Kidney glomerular epithelial cell (primary cell): ENCODE measurements at regions not wholly inside any gene's neighbourhood (a gene's known extent, or its start where the extent isn't known, plus 50 kb on each side); places are given as distances from the start of the nearest gene placed in this dataset.
"Not testable (repeated sequence)": the region's sequence is repeated elsewhere in the genome, so short reads cannot be mapped to it uniquely, and the experiment has no call there.

Source experiments
- DNase-seq: peaks from one replicate; lab custom pipeline; 2025; lab: John Stamatoyannopoulos, UW

GRCh38 chr4:188374871-188375270, 235.6 kb downstream of the TRIML1 start:
- DNase-seq: no peak

DNA sequence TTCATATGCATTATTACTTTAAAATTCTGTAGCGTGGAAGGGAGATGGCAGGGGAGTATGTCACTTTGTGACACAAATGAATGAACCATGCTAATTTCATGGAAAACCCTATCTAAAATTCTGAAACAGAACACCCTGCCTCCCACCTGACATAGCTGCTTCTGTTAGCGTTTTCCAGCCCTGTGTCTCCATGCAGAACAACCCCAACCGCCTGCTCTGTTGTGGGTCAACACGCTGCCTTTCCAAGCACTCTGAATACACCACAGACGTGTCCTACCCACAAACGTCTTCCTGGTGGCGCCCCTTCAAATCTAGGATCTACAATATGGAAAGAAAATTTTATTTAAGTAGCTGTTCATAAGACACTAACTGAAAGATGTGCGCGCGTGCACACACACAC, 238.6 kb downstream of the TRIML1 start:
- no peak for DNase-seq

GRCh38 chr4:188383180-188383579, 243.9 kb downstream of the TRIML1 start:
- no peak for DNase-seq

- peak; percentile 61 for DNase-seq
These were observed 248.0 kb downstream of the TRIML1 start for GRCh38 chr4:188387179-188387791.

- DNase-seq: not testable (repeated sequence)
These were observed 252.1 kb downstream of the TRIML1 start for GRCh38 chr4:188391349-188391748.

DNA sequence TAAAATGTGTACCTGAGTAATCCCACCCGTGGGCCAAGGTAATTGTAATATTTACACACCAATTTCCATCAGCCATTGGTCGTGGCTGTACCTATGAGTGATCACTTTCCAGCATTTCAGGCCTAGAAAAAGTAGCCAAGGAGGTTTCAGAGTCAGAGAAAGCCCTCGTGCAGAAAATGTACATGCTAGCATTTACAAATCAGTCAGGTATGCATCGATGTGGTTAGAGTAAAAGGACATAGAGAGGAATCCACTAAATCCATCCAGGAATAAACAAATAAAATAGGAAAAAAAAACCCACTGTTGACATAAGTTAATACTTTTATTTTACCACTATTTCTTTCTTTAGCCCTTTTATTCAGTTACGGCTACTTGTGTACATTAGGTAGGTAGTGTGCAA, 256.8 kb downstream of the TRIML1 start:
- no peak for DNase-seq

GRCh38 chr4:188399834-188400233, 260.6 kb downstream of the TRIML1 start:
- no peak for DNase-seq

DNA sequence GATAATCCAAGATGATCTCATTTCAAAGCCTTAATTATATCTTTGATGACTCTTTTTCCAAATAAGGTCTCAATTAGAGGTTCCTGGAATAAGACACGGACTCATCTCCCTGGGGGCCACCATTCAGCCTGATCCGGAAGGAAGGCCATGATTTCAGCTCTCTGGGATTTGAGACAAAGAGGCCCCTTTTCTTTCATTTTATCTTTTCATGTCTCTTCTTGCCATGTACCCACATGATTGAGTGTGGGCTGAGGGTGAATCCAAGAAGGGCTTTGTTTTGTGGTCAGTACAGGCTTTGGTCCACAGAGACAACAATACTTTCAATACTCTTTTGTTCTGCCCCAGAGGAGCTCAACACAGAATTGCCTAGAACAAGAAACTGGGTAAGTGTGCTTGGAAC, 261.2 kb downstream of the TRIML1 start:
- no peak for DNase-seq

GRCh38 chr4:188403272-188403671, 264.0 kb downstream of the TRIML1 start:
- DNase-seq: no peak

DNA sequence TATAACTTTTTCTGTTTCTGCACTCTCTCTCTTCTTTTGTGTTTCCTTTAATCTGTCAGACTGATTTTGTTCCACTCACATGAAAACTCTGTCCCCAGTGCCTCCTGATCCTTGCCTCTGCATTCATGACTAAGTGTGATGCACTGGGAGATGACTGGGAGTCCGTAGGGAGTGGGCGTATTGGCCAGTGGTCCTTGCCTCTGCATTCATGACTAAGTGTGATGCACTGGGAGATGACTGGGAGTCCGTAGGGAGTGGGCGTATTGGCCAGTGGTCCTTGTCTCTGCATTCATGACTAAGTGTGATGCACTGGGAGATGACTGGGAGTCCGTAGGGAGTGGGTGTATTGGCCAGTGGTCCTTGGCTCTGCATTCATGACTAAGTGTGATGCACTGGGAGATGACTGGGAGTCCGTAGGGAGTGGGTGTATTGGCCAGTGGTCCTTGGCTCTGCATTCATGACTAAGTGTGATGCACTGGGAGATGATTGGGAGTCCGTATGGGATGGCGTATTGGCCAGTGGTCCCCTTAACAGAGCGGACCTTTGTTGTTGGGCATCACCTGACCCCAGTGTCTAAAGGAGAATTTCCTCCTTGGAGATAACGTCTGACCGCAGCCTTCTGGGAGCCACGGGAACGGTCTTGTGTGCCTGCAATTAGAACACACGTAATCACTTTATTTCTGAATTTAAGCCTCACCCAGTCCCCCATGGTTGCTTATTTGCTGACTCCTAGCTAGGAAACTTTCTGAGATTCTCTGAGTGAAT, 266.0 kb downstream of the TRIML1 start:
- DNase-seq: not testable (repeated sequence)

GRCh38 chr4:188408244-188409030, 269.2 kb downstream of the TRIML1 start:
- no peak for DNase-seq

DNA sequence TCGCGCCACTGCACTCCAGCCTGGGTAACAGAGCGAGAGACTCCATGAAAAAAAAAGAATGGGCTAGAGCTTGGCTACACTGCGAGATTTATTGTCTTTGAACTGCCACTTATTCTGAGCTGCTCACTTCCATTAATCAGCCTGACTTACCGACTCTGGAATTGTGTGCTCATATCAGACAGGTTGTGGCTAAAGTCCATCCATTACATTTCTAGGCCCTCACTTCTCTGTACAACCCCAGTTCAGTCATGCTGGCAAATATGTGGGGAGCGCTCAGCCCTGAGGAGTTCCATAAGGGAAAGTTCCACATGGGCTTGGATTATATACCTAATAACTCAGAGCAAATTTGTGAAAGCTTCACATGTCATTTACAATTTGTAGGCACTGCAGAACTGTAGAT, 270.6 kb downstream of the TRIML1 start:
- DNase-seq: no peak

DNA sequence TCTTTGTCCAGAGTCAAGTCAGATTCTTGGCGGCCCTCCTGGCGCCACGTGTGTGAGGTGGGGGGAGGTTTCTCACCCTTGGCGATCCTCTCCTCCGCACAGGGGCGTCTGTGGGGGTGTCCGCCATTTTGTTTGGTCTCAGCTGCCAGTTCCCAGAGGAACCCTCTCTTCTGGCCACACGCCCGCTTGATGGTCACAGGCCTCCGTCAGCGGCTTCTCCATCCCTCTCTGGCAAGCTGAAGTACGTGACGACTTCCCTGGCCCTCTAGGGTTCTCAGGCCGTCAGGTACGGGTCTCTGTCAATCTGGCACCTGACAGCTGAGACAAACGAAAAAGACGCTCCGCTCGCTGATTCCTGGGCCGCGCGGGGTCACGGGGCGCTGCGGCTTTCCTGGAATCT, 272.6 kb downstream of the TRIML1 start:
- no peak for DNase-seq

GRCh38 chr4:188412499-188412898, 273.3 kb downstream of the TRIML1 start:
- DNase-seq: no peak

- no peak for DNase-seq
These were observed 275.2 kb downstream of the TRIML1 start for GRCh38 chr4:188414441-188414840.

- no peak for DNase-seq
These were observed 277.9 kb downstream of the TRIML1 start for GRCh38 chr4:188417181-188417580.

DNA sequence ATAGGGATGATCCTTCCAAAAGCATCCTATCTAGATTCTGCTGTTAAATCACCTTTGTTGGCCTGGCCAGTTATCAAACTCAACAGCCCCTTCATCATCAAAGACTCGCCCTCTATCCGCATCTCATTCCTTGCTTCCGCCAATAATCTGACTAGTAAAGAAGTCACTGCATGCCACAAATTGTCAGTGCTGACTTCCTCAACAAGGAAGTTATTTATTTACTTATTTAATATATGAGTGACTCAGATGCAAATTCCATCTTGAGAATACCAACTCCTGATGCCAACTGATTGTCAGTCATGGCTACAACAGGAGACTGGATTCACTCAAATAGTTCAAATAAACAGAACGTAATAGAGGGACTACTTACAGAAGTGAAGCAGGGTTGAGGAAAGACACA, 283.8 kb downstream of the TRIML1 start:
- DNase-seq: no peak

DNA sequence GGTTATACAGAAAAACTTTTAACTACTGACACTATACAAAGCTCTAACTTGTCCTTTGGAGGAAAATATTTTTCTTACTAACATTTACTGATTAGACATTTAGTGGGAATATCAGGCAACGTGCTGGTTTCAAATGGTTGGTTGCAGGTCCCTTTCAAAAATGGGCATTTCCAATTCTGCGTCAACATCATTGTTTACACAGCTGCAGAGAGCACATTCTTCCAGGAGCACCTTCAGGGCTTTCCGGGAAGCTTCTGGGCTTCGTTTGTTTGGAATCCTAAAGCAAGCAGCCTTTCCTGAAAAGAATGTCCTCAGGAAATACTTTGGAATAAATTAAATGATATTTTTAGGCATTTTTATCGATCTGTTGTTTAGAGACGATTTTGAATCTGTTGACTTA, 289.7 kb downstream of the TRIML1 start:
- no peak for DNase-seq

DNA sequence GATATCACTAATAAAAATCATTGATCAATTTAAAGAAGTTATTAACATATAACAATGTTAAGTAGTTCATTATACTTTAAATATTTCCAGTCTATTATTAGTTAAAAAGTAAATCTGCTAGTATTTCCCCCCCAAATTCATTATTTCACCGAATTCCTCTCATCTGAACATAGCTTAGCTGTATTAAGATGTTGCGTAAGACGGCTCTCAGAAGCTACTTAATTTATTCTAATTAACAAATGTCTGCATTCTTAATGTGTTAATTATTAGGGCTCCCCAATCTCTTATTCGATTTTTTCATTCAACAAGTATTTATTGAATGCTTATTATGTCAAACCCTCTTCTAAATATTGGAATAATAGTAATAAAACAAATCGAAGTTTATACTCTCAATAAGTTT, 290.7 kb downstream of the TRIML1 start:
- DNase-seq: no peak

GRCh38 chr4:188430384-188430783, 291.1 kb downstream of the TRIML1 start:
- no peak for DNase-seq

- DNase-seq: no peak
These were observed 293.1 kb downstream of the TRIML1 start for GRCh38 chr4:188432328-188432727.

DNA sequence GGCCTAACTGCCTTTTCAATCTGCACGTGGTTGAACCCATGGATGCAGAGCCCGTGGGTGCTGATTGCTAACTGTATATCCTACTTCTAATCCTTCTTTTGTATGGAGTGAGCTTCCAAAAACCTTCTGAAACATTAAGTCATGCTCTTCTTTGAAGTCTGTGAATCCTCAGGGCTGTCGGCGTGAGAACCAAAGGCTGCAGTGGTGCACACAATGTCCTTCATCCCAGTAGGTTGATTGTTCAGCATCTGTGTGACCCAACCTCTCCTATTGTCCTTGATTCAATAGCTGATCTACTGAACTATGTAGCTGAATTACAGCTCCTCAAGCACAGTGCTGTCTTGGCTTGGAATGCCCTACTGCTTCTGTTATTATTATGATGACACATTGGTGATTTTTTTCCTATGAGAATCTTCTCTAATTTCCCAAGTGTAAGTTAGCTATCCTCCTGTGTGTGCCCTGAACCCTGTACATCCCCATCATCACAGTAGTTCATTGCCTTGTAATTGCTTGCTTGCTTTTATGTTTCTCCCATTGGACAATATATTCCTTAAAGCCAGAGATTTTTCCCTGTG, 294.6 kb downstream of the TRIML1 start:
- no peak for DNase-seq

DNA sequence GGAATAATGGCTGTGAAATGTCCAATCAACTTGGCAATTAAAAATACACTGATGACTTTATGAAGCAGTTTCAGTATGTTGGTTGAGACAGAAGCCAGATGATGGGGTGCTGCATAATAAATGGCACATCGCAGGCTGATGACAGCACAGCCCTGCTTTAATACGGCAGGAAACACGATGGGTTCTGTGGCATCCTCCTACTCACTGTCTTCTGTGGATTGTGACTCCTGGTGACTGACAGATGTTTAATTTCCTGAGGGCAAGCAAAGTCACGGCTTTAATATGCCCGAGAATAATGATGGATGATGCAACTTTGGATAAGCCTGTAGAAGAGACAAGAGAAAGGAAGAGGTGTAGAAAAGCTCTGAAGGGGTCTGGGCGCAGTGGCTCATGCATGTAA, 295.4 kb downstream of the TRIML1 start:
- no peak for DNase-seq
